SJSA1 (cell line): ENCODE measurements at regions not wholly inside any gene's neighbourhood (a gene's known extent, or its start where the extent isn't known, plus 50 kb on each side); places are given as distances from the start of the nearest gene placed in this dataset.
A peak's percentile ranks its signal among the peaks of the same experiment; 100 is the strongest.

Experiments
- DNase-seq, 2 experiments: peaks; one replicate each; pipeline ENCODE4 v3.0.0-alpha.2; 2015 to 2020; ENCODE audit warnings: low spot score in 2 of 2, low read depth in 1 of 2
- H3K27ac ChIP-seq: fragments of 250-450 bp; sonication (Bioruptor Pico); 2 replicates; pipeline ENCODE4 v1.5.1; 2020; ENCODE audit warnings: mild to moderate bottlenecking, moderate library complexity
- H3K27me3 ChIP-seq: fragments of 250-450 bp; sonication (Bioruptor Pico); replicated peaks from 2 replicates; pipeline ENCODE4 v1.5.1; 2020; ENCODE audit warnings: mild to moderate bottlenecking, moderate library complexity
- H3K36me3 ChIP-seq: fragments of 250-450 bp; sonication (Bioruptor Pico); 2 replicates; pipeline ENCODE4 v1.5.1; 2020; ENCODE audit warnings: mild to moderate bottlenecking
- H3K4me1 ChIP-seq: fragments of 250-450 bp; sonication (Bioruptor Pico); replicated peaks from 2 replicates; pipeline ENCODE4 v1.6.1; 2021; ENCODE audit warnings: mild to moderate bottlenecking
- H3K4me3 ChIP-seq: fragments of 250-450 bp; sonication (Bioruptor Pico); 2 replicates; pipeline ENCODE4 v1.5.1; 2020; ENCODE audit warnings: mild to moderate bottlenecking
- H3K9me3 ChIP-seq: fragments of 250-450 bp; sonication (Bioruptor Pico); replicated peaks from 2 replicates; pipeline ENCODE4 v1.5.1; 2020; ENCODE audit warnings: mild to moderate bottlenecking

- Histone ChIP-seq H3K4me3 (no peak overlapping the region), H3K4me1 (no peaks in the 10 kb centered on the region), H3K27me3 (no peaks in the 10 kb centered on the region), H3K27ac (no peak overlapping the region), H3K36me3 (no peaks in the 10 kb centered on the region), H3K9me3 (no peaks in the 10 kb centered on the region)
- DNase-seq: no peak
Measured at GRCh38 chr18:10229458-10229857, 225.0 kb upstream of the APCDD1 start.

GRCh38 chr18:10230072-10230471, 224.4 kb upstream of the APCDD1 start:
- no peaks in the 10 kb centered on the region for H3K4me1 ChIP-seq
- H3K36me3 ChIP-seq: no peaks in the 10 kb centered on the region
- no peak overlapping the region for H3K4me3 ChIP-seq
- H3K27me3 ChIP-seq: no peaks in the 10 kb centered on the region
- H3K27ac ChIP-seq: no peak overlapping the region
- peak; percentile 18 to 66 for DNase-seq
- no peaks in the 10 kb centered on the region for H3K9me3 ChIP-seq

GRCh38 chr18:10231220-10231619, 223.2 kb upstream of the APCDD1 start:
- no peak for DNase-seq
- H3K4me3 ChIP-seq: no peak overlapping the region
- H3K27ac ChIP-seq: no peak overlapping the region
- no peaks in the 10 kb centered on the region for H3K36me3 ChIP-seq
- no peaks in the 10 kb centered on the region for H3K9me3 ChIP-seq
- H3K4me1 ChIP-seq: no peaks in the 10 kb centered on the region
- no peaks in the 10 kb centered on the region for H3K27me3 ChIP-seq

GRCh38 chr18:10232062-10232461, 222.4 kb upstream of the APCDD1 start:
- H3K4me1 ChIP-seq: no peaks in the 10 kb centered on the region
- no peak for DNase-seq
- H3K36me3 ChIP-seq: no peaks in the 10 kb centered on the region
- no peaks in the 10 kb centered on the region for H3K9me3 ChIP-seq
- no peak overlapping the region for H3K27ac ChIP-seq
- no peaks in the 10 kb centered on the region for H3K27me3 ChIP-seq
- no peak overlapping the region for H3K4me3 ChIP-seq

GRCh38 chr18:10233082-10233875, 221.2 kb upstream of the APCDD1 start:
- H3K36me3 ChIP-seq: no peaks in the 10 kb centered on the region
- DNase-seq: no peak

GRCh38 chr18:10234281-10234680, 220.2 kb upstream of the APCDD1 start:
- DNase-seq: no peak
- Histone ChIP-seq H3K4me3 (no peak overlapping the region), H3K27ac (no peak overlapping the region), H3K4me1 (no peaks in the 10 kb centered on the region), H3K36me3 (no peaks in the 10 kb centered on the region), H3K9me3 (no peaks in the 10 kb centered on the region), H3K27me3 (no peaks in the 10 kb centered on the region)

More at GRCh38 chr18:10233082-10233875, 221.2 kb upstream of the APCDD1 start:
- Histone ChIP-seq H3K4me3 (no peak overlapping the region), H3K27me3 (no peaks in the 10 kb centered on the region), H3K4me1 (no peaks in the 10 kb centered on the region), H3K27ac (no peak overlapping the region), H3K9me3 (no peaks in the 10 kb centered on the region)

- no peaks in the 10 kb centered on the region for H3K4me1 ChIP-seq
- DNase-seq: no peak
- H3K27me3 ChIP-seq: no peaks in the 10 kb centered on the region
- no peaks in the 10 kb centered on the region for H3K9me3 ChIP-seq
- no peak overlapping the region for H3K27ac ChIP-seq
- H3K4me3 ChIP-seq: no peak overlapping the region
- H3K36me3 ChIP-seq: no peaks in the 10 kb centered on the region
Measured at GRCh38 chr18:10234912-10235660, 219.3 kb upstream of the APCDD1 start.

GRCh38 chr18:10235661-10235952, 218.8 kb upstream of the APCDD1 start:
- Histone ChIP-seq H3K4me1 (no peaks in the 10 kb centered on the region), H3K27me3 (no peaks in the 10 kb centered on the region; the same call in 1 of the 2 replicates), H3K36me3 (no peaks in the 10 kb centered on the region), H3K9me3 (no peaks in the 10 kb centered on the region), H3K4me3 (no peak overlapping the region), H3K27ac (no peak overlapping the region)
- DNase-seq: no peak

GRCh38 chr18:10239103-10239502, 215.3 kb upstream of the APCDD1 start:
- Histone ChIP-seq H3K4me1 (no peaks in the 10 kb centered on the region), H3K27ac (no peak overlapping the region), H3K4me3 (no peak overlapping the region), H3K9me3 (no peaks in the 10 kb centered on the region), H3K27me3 (no peaks in the 10 kb centered on the region; the same call in 1 of the 2 replicates), H3K36me3 (no peaks in the 10 kb centered on the region)
- no peak for DNase-seq

- H3K9me3 ChIP-seq: no peaks in the 10 kb centered on the region
- H3K27ac ChIP-seq: no peak overlapping the region
- no peaks in the 10 kb centered on the region for H3K36me3 ChIP-seq
- no peaks in the 10 kb centered on the region for H3K4me1 ChIP-seq
- H3K4me3 ChIP-seq: no peak overlapping the region
- no peaks in the 10 kb centered on the region; the same call in 1 of the 2 replicates for H3K27me3 ChIP-seq
- DNase-seq: no peak
Measured at GRCh38 chr18:10239991-10240634, 214.3 kb upstream of the APCDD1 start.

- Histone ChIP-seq H3K36me3 (no peaks in the 10 kb centered on the region), H3K4me1 (no peaks in the 10 kb centered on the region), H3K9me3 (no peaks in the 10 kb centered on the region), H3K27ac (no peak overlapping the region), H3K4me3 (no peak overlapping the region), H3K27me3 (no peaks in the 10 kb centered on the region; the same call in 1 of the 2 replicates)
- no peak for DNase-seq
Measured at GRCh38 chr18:10240973-10241372, 213.5 kb upstream of the APCDD1 start.

GRCh38 chr18:10241579-10241978, 212.9 kb upstream of the APCDD1 start:
- Histone ChIP-seq H3K4me3 (no peak overlapping the region), H3K27me3 (no peaks in the 10 kb centered on the region; the same call in 1 of the 2 replicates), H3K9me3 (no peaks in the 10 kb centered on the region), H3K36me3 (no peaks in the 10 kb centered on the region), H3K27ac (no peak overlapping the region), H3K4me1 (no peaks in the 10 kb centered on the region)
- DNase-seq: no peak

GRCh38 chr18:10242936-10243680, 211.3 kb upstream of the APCDD1 start:
- H3K36me3 ChIP-seq: no peaks in the 10 kb centered on the region
- no peak overlapping the region for H3K27ac ChIP-seq
- no peak for DNase-seq
- H3K4me1 ChIP-seq: no peaks in the 10 kb centered on the region
- no peaks in the 10 kb centered on the region for H3K9me3 ChIP-seq
- no peaks in the 10 kb centered on the region; the same call in 1 of the 2 replicates for H3K27me3 ChIP-seq
- no peak overlapping the region for H3K4me3 ChIP-seq
